ENCODE measurements at regions not wholly inside any gene's neighbourhood (a gene's known extent, or its start where the extent isn't known, plus 50 kb on each side); places are given as distances from the start of the nearest gene placed in this dataset.

DNA sequence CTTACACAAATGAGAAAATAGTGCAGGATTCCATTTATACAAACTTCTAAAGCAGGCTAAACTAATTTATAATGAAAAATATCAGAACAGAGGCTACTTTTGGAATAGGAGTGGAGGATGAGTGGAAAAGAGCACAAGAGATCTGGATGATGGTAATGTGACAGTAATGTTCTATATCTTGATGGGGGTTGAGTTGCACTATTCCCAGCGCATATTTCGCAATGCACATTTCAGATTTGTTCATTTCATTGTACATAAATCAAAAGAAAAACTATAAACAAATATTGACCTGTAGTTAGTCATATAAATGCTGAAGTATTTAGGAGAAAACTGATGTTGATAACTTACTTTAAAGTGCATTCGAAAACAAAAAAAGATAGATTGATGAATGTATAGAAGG lies 177.0 kb upstream of the MAOA start (continued):
- TF ChIP-seq CHD7 (IDR thresholded peaks at IDR 0.05; ENCODE audit: insufficient replicate concordance, low read length): no peak
- TF ChIP-seq USF2 (IDR thresholded peaks at IDR 0.05; ENCODE audit: low read length): no peak
- TF ChIP-seq SIN3A (conservative IDR thresholded peaks at IDR 0.05 in 1 of 2, IDR thresholded peaks at IDR 0.05 in 1 of 2; ENCODE audit: low read depth in 1 of 2, low read length in 2 of 2): no peak
- no peak for TF ChIP-seq SIX5 (IDR thresholded peaks at IDR 0.05; ENCODE audit: low read depth, low read length)
- no peak for TF ChIP-seq BRCA1 (IDR thresholded peaks at IDR 0.05; ENCODE audit: low read depth, low read length)
- no peak for TF ChIP-seq BACH1 (IDR thresholded peaks at IDR 0.05; ENCODE audit: low read length)
- no peak for TF ChIP-seq KDM1A (IDR thresholded peaks at IDR 0.05; ENCODE audit: borderline replicate concordance, low read length)
